ENCODE measurements at regions not wholly inside any gene's neighbourhood (a gene's known extent, or its start where the extent isn't known, plus 50 kb on each side); places are given as distances from the start of the nearest gene placed in this dataset.

GRCh38 chr2:19649785-19650380, 251.9 kb downstream of the TTC32 start:
- POLR2A ChIA-PET (ENCODE audit: unreplicated experiment) = no interaction called here
- Histone ChIP-seq H2AFZ (ENCODE audit: low read length) (no peak overlapping the region), H3K27me3 (ENCODE audit: low read length) (no peaks in the 10 kb centered on the region), H3K9ac (ENCODE audit: low read length) (no peak overlapping the region), H3F3A (ENCODE audit: low read length, unreplicated experiment) (no peaks in the 10 kb centered on the region), H3K9me2 (replicated peaks; ENCODE audit: low read length) (no peaks in the 10 kb centered on the region), H4K20me1 (ENCODE audit: low read length) (no peaks in the 10 kb centered on the region), H3K27ac (ENCODE audit: low read length) (peak overlapping the region; percentile 36), H3K9me3 (ENCODE audit: low read length) (no peaks in the 10 kb centered on the region), H3K4me1 (ENCODE audit: insufficient read depth, low read length) (peaks cover 24% of the 10 kb centered on the region), H3K4me3 (ENCODE audit: low read length) (no peak overlapping the region), H3K79me2 (ENCODE audit: low read length) (no peaks in the 10 kb centered on the region), H3K36me3 (ENCODE audit: low read depth, low read length) (no peaks in the 10 kb centered on the region), H3K4me2 (ENCODE audit: low read length) (peak overlapping the region; percentile 45)
- CTCF ChIA-PET = no interaction called here
- ATAC-seq = peak; percentile 68
- peak; percentile 96 for DNase-seq
- no peak for TF ChIP-seq CTCF (conservative IDR thresholded peaks at IDR 0.05; ENCODE audit: low read depth, low read length)
- TF ChIP-seq EZH2 (IDR thresholded peaks at IDR 0.05; ENCODE audit: low read length, unreplicated experiment) = no peak
- TF ChIP-seq EZH2phosphoT487 (IDR thresholded peaks at IDR 0.05; ENCODE audit: borderline replicate concordance, low read length) = no peak
- no TSS peak for BruUV-seq (replicated peaks)
- intact Hi-C loops (cut with micrococcal nuclease) = no loop called here

GRCh38 chr2:19649142-19649541, 252.6 kb downstream of the TTC32 start:
- H3K27me3 ChIP-seq (ENCODE audit: low read length) = no peaks in the 10 kb centered on the region
- H4K20me1 ChIP-seq (ENCODE audit: low read length) = no peaks in the 10 kb centered on the region
- no peaks in the 10 kb centered on the region for H3K9me3 ChIP-seq (ENCODE audit: low read length)
- H3K9me2 ChIP-seq (replicated peaks; ENCODE audit: low read length) = no peaks in the 10 kb centered on the region
- peaks cover 24% of the 10 kb centered on the region for H3K4me1 ChIP-seq (ENCODE audit: insufficient read depth, low read length)
- H2AFZ ChIP-seq (ENCODE audit: low read length) = no peak overlapping the region
- no peaks in the 10 kb centered on the region for H3K79me2 ChIP-seq (ENCODE audit: low read length)
- CTCF ChIA-PET = no interaction called here
- intact Hi-C loops (cut with micrococcal nuclease) = no loop called here
- ATAC-seq (no peak), DNase-seq (peak; percentile 15)
- TF ChIP-seq EZH2 (IDR thresholded peaks at IDR 0.05; ENCODE audit: low read length, unreplicated experiment) = no peak
- H3K9ac ChIP-seq (ENCODE audit: low read length) = no peak overlapping the region
- H3K4me3 ChIP-seq (ENCODE audit: low read length) = no peak overlapping the region
- H3K4me2 ChIP-seq (ENCODE audit: low read length) = peak overlapping the region; percentile 45
- POLR2A ChIA-PET (ENCODE audit: unreplicated experiment) = no interaction called here
- H3F3A ChIP-seq (ENCODE audit: low read length, unreplicated experiment) = no peaks in the 10 kb centered on the region
- H3K27ac ChIP-seq (ENCODE audit: low read length) = peak overlapping the region; percentile 36
- no TSS peak for BruUV-seq (replicated peaks)
- H3K36me3 ChIP-seq (ENCODE audit: low read depth, low read length) = no peaks in the 10 kb centered on the region

- Histone ChIP-seq H3K9ac (ENCODE audit: low read length) (no peak overlapping the region), H3K27ac (ENCODE audit: low read length) (peak overlapping the region; percentile 36; the same call in 1 of the 2 replicates), H3K9me2 (replicated peaks; ENCODE audit: low read length) (no peaks in the 10 kb centered on the region), H3K27me3 (ENCODE audit: low read length) (no peaks in the 10 kb centered on the region), H3F3A (ENCODE audit: low read length, unreplicated experiment) (no peaks in the 10 kb centered on the region), H3K36me3 (ENCODE audit: low read depth, low read length) (no peaks in the 10 kb centered on the region), H4K20me1 (ENCODE audit: low read length) (no peaks in the 10 kb centered on the region), H3K4me2 (ENCODE audit: low read length) (peak overlapping the region; percentile 45), H2AFZ (ENCODE audit: low read length) (no peak overlapping the region), H3K9me3 (ENCODE audit: low read length) (no peaks in the 10 kb centered on the region), H3K79me2 (ENCODE audit: low read length) (no peaks in the 10 kb centered on the region), H3K4me3 (ENCODE audit: low read length) (no peak overlapping the region), H3K4me1 (ENCODE audit: insufficient read depth, low read length) (peaks cover 24% of the 10 kb centered on the region)
- no TSS peak for BruUV-seq (replicated peaks)
- ChIA-PET POLR2A (ENCODE audit: unreplicated experiment) (no interaction called here), CTCF (no interaction called here)
- ATAC-seq (peak; percentile 87), DNase-seq (peak; percentile 84)
- intact Hi-C loops (cut with micrococcal nuclease) = no loop called here
- TF ChIP-seq EZH2 (IDR thresholded peaks at IDR 0.05; ENCODE audit: low read length, unreplicated experiment) = no peak
- no peak for TF ChIP-seq EZH2phosphoT487 (IDR thresholded peaks at IDR 0.05; ENCODE audit: borderline replicate concordance, low read length)
- no peak for TF ChIP-seq CTCF (conservative IDR thresholded peaks at IDR 0.05; ENCODE audit: low read depth, low read length)
Measured at GRCh38 chr2:19648583-19648982, 253.2 kb downstream of the TTC32 start.

All from PC-3 (cell line).